Coronary artery (tissue), 2 donors: ENCODE measurements at regions not wholly inside any gene's neighbourhood (a gene's known extent, or its start where the extent isn't known, plus 50 kb on each side); places are given as distances from the start of the nearest gene placed in this dataset.

Experiments
- DNase-seq: peaks from one replicate; pipeline ENCODE4 v3.0.0-alpha.2; 2017; ENCODE audit warnings: low spot score
- H3K27ac ChIP-seq, 2 donors: fragments of 200-600 bp; sonication (generic); one replicate each; pipeline ENCODE4 v1.5.1; 2016 to 2019
- H3K4me3 ChIP-seq: fragments of 200-600 bp; sonication (generic); 2 replicates; pipeline ENCODE4 v1.5.1; 2016; ENCODE audit warnings: mild to moderate bottlenecking, moderate library complexity
- CTCF ChIP-seq: fragments of 200-600 bp; sonication (generic); IDR thresholded peaks from one replicate; pipeline ENCODE4 v1.5.1; 2019; ENCODE audit warnings: antibody characterized with exemption

- Histone ChIP-seq H3K27ac (no peak overlapping the region), H3K4me3 (no peak overlapping the region)
- no peak for DNase-seq
- no peak for TF ChIP-seq CTCF
Measured at GRCh38 chr3:135755330-135756105, 210.0 kb upstream of the PPP2R3A start.

DNA sequence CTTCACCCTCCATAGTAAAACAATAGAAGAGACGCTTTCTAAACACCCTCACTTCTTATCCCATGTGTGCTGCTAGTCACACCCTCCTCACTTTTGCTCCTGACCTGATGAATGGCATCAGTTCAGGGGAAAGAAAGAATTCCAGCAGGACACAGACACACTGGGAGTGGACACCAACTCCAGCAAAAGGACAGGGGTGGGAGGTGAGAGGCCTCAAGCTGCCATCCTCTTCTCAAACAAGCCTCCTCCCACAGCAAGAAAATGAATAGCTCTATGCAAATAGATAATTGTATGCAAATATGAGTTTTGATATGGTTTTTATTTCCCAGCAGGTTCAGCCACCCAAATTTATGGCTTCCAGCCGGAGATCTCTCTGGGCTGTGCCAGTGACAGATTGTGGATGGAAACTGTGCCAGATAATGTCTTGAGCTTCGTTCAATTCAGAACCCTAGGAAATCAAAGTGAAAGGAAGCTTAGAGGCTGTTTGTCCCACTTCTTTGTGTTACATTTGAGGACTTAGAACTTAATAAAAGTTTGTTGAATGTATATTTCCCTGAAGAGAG lies 209.3 kb upstream of the PPP2R3A start:
- H3K27ac ChIP-seq = no peak overlapping the region
- H3K4me3 ChIP-seq = no peak overlapping the region
- TF ChIP-seq CTCF = no peak
- no peak for DNase-seq

GRCh38 chr3:135757421-135757820 lies 208.1 kb upstream of the PPP2R3A start:
- Histone ChIP-seq H3K4me3 (no peak overlapping the region), H3K27ac (no peak overlapping the region)
- DNase-seq = no peak
- no peak for TF ChIP-seq CTCF

GRCh38 chr3:135758961-135759360 lies 206.6 kb upstream of the PPP2R3A start:
- DNase-seq = no peak
- TF ChIP-seq CTCF = no peak
- Histone ChIP-seq H3K4me3 (no peak overlapping the region), H3K27ac (no peak overlapping the region)

DNA sequence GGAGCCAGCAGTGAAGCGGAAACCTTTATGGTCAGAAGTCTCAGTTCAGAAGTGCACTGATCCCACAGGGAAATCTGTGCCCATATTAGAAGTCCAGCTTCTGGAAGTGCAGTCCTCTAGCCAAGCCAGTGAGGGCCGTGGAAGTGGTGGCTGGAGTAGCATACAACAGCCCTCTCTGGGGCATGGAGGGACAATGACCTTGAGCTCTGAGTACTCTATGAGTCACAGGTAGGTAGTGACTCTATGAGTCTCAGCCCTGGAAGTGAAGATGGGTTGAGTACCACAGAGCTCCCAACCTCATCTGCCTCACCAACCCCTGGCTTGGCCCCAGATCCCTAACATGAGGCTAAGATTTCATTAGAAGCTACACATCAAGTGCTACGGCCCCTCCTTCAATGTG lies 205.9 kb upstream of the PPP2R3A start:
- Histone ChIP-seq H3K27ac (no peak overlapping the region), H3K4me3 (no peak overlapping the region)
- DNase-seq = no peak
- TF ChIP-seq CTCF = no peak

DNA sequence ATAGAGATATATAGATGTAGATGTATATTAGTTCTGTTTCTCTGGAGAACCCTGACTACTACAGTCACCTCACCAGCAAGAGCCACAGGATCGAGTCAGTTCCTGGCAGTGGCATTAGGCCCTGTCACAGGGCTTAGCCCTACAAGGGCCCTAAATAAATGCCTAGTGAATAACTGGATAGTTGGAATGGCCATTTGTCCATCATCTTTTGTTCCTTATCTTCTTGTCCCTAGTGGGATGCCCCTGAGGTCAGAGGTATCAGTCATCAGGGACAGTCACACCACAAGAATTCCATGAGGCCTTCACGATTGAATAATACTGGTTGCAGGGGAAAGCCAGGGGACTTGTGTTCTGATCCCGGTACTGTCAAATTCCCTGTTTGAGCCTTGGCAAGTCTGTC lies 204.9 kb upstream of the PPP2R3A start:
- H3K4me3 ChIP-seq = no peak overlapping the region
- no peak overlapping the region for H3K27ac ChIP-seq
- no peak for TF ChIP-seq CTCF
- DNase-seq = no peak
